Ascending aorta (tissue), 2 donors: ENCODE measurements at regions not wholly inside any gene's neighbourhood (a gene's known extent, or its start where the extent isn't known, plus 50 kb on each side); places are given as distances from the start of the nearest gene placed in this dataset.
A peak's percentile ranks its signal among the peaks of the same experiment; 100 is the strongest.

Source experiments
- DNase-seq, 2 donors: peaks; one replicate each; pipeline ENCODE4 v3.0.0-alpha.2; 2019; ENCODE audit warnings: low spot score in 2 of 2
- H3K27ac ChIP-seq, 2 donors: fragments of 200-600 bp; sonication (generic); one replicate each; pipeline ENCODE4 v1.5.1; 2016 to 2017; ENCODE audit warnings: mild to moderate bottlenecking in 1 of 2
- H3K27me3 ChIP-seq: fragments of 200-600 bp; sonication (generic); one replicate; pipeline ENCODE4 v1.5.1; 2017
- H3K36me3 ChIP-seq, 2 donors: fragments of 200-600 bp; sonication (generic); one replicate each; pipeline ENCODE4 v1.5.1; 2016
- H3K4me1 ChIP-seq, 2 donors: fragments of 200-600 bp; sonication (generic); one replicate each; pipeline ENCODE4 v1.5.1; 2016 to 2017; ENCODE audit warnings: mild to moderate bottlenecking in 1 of 2
- H3K4me3 ChIP-seq, 2 donors: fragments of 200-600 bp; sonication (generic); one replicate each; pipeline ENCODE4 v1.5.1; 2016 to 2017; ENCODE audit warnings: mild to moderate bottlenecking in 1 of 2
- H3K9me3 ChIP-seq, 2 donors: fragments of 200-600 bp; sonication (generic); one replicate each; pipeline ENCODE4 v1.5.1; 2016
- CTCF ChIP-seq, 3 experiments: fragments of 200-600 bp in 2 of 3; fragments of 450-650 bp in 1 of 3; sonication (generic) in 2 of 3; IDR thresholded peaks; one replicate each; pipeline ENCODE4 v1.5.1; 2016 to 2019; ENCODE audit warnings: antibody characterized with exemption in 3 of 3, mild to moderate bottlenecking in 1 of 3, moderate library complexity in 1 of 3
- intact Hi-C: fragments of 100-400 bp; cut with DNase I; formaldehyde crosslinking; loops from one replicate; pipeline ENCODE4 v1.15.1; 2023

GRCh38 chr18:22471546-22472131, 53.9 kb upstream of the CTAGE1 start:
- intact Hi-C loops, result loop anchor here (2.0 kb wide), 2 partner anchors 85 to 303 kb away; partner anchors contain the start of gene GATA6
- peak overlapping the region; percentile 76 to 80 for H3K27ac ChIP-seq
- DNase-seq, result peak; percentile 47 to 81

GRCh38 chr18:22473366-22473765, 55.7 kb upstream of the CTAGE1 start:
- H3K4me3 ChIP-seq, result no peak overlapping the region
- intact Hi-C loops, result no loop called here
- TF ChIP-seq CTCF (IDR thresholded peaks at IDR 0.05), result no peak

More at GRCh38 chr18:22471546-22472131, 53.9 kb upstream of the CTAGE1 start:
- H3K4me1 ChIP-seq, result peaks cover 19 to 25% of the 10 kb centered on the region in 2 donors
- H3K36me3 ChIP-seq, result no peaks in the 10 kb centered on the region
- H3K27me3 ChIP-seq, result no peaks in the 10 kb centered on the region
- no peak for TF ChIP-seq CTCF (IDR thresholded peaks at IDR 0.05)
- H3K9me3 ChIP-seq, result peaks cover 9% of the 10 kb centered on the region in 2 donors
- peak overlapping the region in 1 of 2 donors; percentile 38 for H3K4me3 ChIP-seq

GRCh38 chr18:22475426-22476100, 57.8 kb upstream of the CTAGE1 start:
- no peak for TF ChIP-seq CTCF (IDR thresholded peaks at IDR 0.05)

More at GRCh38 chr18:22473366-22473765, 55.7 kb upstream of the CTAGE1 start:
- H3K27ac ChIP-seq, result no peak overlapping the region
- no peak for DNase-seq
- peaks cover 6 to 7% of the 10 kb centered on the region in 2 donors for H3K9me3 ChIP-seq
- H3K27me3 ChIP-seq, result no peaks in the 10 kb centered on the region
- H3K4me1 ChIP-seq, result peaks cover 9 to 14% of the 10 kb centered on the region in 2 donors
- no peaks in the 10 kb centered on the region for H3K36me3 ChIP-seq

GRCh38 chr18:22477222-22477621, 59.5 kb upstream of the CTAGE1 start:
- intact Hi-C loops, result no loop called here
- no peak for DNase-seq

More at GRCh38 chr18:22475426-22476100, 57.8 kb upstream of the CTAGE1 start:
- no peaks in the 10 kb centered on the region for H3K9me3 ChIP-seq
- no peaks in the 10 kb centered on the region for H3K36me3 ChIP-seq
- no peak overlapping the region for H3K4me3 ChIP-seq
- no peak overlapping the region for H3K27ac ChIP-seq
- no peak for DNase-seq
- intact Hi-C loops, result no loop called here
- no peaks in the 10 kb centered on the region for H3K27me3 ChIP-seq
- H3K4me1 ChIP-seq, result peaks cover 7 to 9% of the 10 kb centered on the region in 2 donors

GRCh38 chr18:22482948-22483347, 65.2 kb upstream of the CTAGE1 start:
- no peak for DNase-seq
- no peaks in the 10 kb centered on the region for H3K27me3 ChIP-seq
- H3K27ac ChIP-seq, result no peak overlapping the region
- intact Hi-C loops, result no loop called here
- no peaks in the 10 kb centered on the region for H3K36me3 ChIP-seq
- H3K9me3 ChIP-seq, result no peaks in the 10 kb centered on the region
- H3K4me3 ChIP-seq, result no peak overlapping the region
- no peaks in the 10 kb centered on the region for H3K4me1 ChIP-seq
- TF ChIP-seq CTCF (IDR thresholded peaks at IDR 0.05), result no peak

More at GRCh38 chr18:22477222-22477621, 59.5 kb upstream of the CTAGE1 start:
- no peak overlapping the region for H3K27ac ChIP-seq
- H3K4me3 ChIP-seq, result no peak overlapping the region
- no peaks in the 10 kb centered on the region for H3K9me3 ChIP-seq
- no peaks in the 10 kb centered on the region for H3K4me1 ChIP-seq
- TF ChIP-seq CTCF (IDR thresholded peaks at IDR 0.05), result no peak
- no peaks in the 10 kb centered on the region for H3K27me3 ChIP-seq
- no peaks in the 10 kb centered on the region for H3K36me3 ChIP-seq
